ENCODE measurements at regions not wholly inside any gene's neighbourhood (a gene's known extent, or its start where the extent isn't known, plus 50 kb on each side); places are given as distances from the start of the nearest gene placed in this dataset. TPM values are rescaled to one million over a fixed set of nuclear protein-coding genes. Genes with fewer than 3 reads are reported as not detected.

- Histone ChIP-seq H3K4me1 (ENCODE audit: control insufficient read depth, insufficient read depth, low read length) (no peaks in the 10 kb centered on the region), H3K36me3 (ENCODE audit: control insufficient read depth, insufficient read depth, low read length) (no peaks in the 10 kb centered on the region), H3K9me3 (ENCODE audit: control insufficient read depth, insufficient read depth, low read length) (no peaks in the 10 kb centered on the region), H4K8ac (ENCODE audit: low read depth in 2 of 2, low read length in 2 of 2) (no peak overlapping the region), H3K4me3 (ENCODE audit: insufficient read depth, low read depth, low read length) (no peak overlapping the region), H2BK20ac (ENCODE audit: low read depth, low read length) (no peak overlapping the region), H3K9me1 (ENCODE audit: insufficient read depth, low read length) (no peaks in the 10 kb centered on the region), H2AK5ac (ENCODE audit: low read depth, low read length) (no peak overlapping the region), H2AK9ac (replicated peaks; ENCODE audit: low read depth, low read length, poor library complexity) (no peak overlapping the region), H2BK5ac (ENCODE audit: low read depth, low read length, poor library complexity, severe bottlenecking) (no peak overlapping the region), H4K91ac (ENCODE audit: insufficient read depth, low read depth, low read length) (no peak overlapping the region), H2BK15ac (ENCODE audit: low read depth, low read length) (no peak overlapping the region), H3K27me3 (ENCODE audit: control insufficient read depth, insufficient read depth, low read length) (no peaks in the 10 kb centered on the region), H3K56ac (ENCODE audit: extremely low read depth, insufficient read depth, low read length) (no peak overlapping the region), H3K9ac (ENCODE audit: low read depth, low read length) (no peak overlapping the region), H4K20me1 (ENCODE audit: insufficient read depth, low read length) (no peaks in the 10 kb centered on the region), H3K27ac (ENCODE audit: insufficient read depth, low read length) (no peak overlapping the region), H2AFZ (replicated peaks; ENCODE audit: low read length, poor library complexity) (no peak overlapping the region), H4K5ac (ENCODE audit: low read depth, low read length) (no peak overlapping the region), H2BK120ac (ENCODE audit: low read depth, low read length) (no peak overlapping the region), H3K18ac (ENCODE audit: low read depth, low read length) (no peak overlapping the region), H3K4ac (ENCODE audit: low read depth, low read length) (no peak overlapping the region), H3K14ac (replicated peaks; ENCODE audit: low read depth, low read length) (no peak overlapping the region), H3K79me1 (ENCODE audit: low read depth in 1 of 2, low read length in 2 of 2) (no peaks in the 10 kb centered on the region), H3K4me2 (ENCODE audit: low read depth, low read length) (no peak overlapping the region), H3K23ac (ENCODE audit: low read depth, low read length) (no peak overlapping the region)
- WGBS, 2 experiments (ENCODE audit: extremely low coverage in 2 of 2, insufficient read length in 1 of 2): no CpG with 5 or more reads among the region's 4 CpGs
- in situ Hi-C loops (cut with MboI; ENCODE audit: low sequenced_read_pairs): no loop called here
- DNase-seq (no peak), ATAC-seq (ENCODE audit: low read depth) (no peak)
- TF ChIP-seq USF2 (IDR thresholded peaks at IDR 0.05; ENCODE audit: low read depth, low read length) (no peak), BHLHE40 (IDR thresholded peaks at IDR 0.05; ENCODE audit: low read depth, low read length) (no peak), ELK1 (IDR thresholded peaks at IDR 0.05; ENCODE audit: borderline replicate concordance, low read depth, low read length) (no peak), MAFK (IDR thresholded peaks at IDR 0.05; ENCODE audit: low read depth, low read length) (no peak), SMC3 (IDR thresholded peaks at IDR 0.05; ENCODE audit: low read depth, low read length) (no peak), CEBPB (IDR thresholded peaks at IDR 0.05; ENCODE audit: low read depth, low read length) (no peak), NFE2L2 (IDR thresholded peaks at IDR 0.05; ENCODE audit: low read depth, low read length) (no peak), POLR2A (IDR thresholded peaks at IDR 0.05; ENCODE audit: low read depth, low read length) (no peak)
- dilution Hi-C loops (cut with HindIII; ENCODE audit: low sequenced_read_pairs, unreplicated experiment): no loop called here
- intact Hi-C loops (cut with micrococcal nuclease): no loop called here
- CTCF ChIA-PET: no interaction called here
- no TSS peak for BruUV-seq (replicated peaks)
- POLR2A ChIA-PET (ENCODE audit: unreplicated experiment): no interaction called here
These were observed 57.1 kb upstream of the IZUMO3 start for GRCh38 chr9:24602693-24603352.

Small RNA genes lying in the stretch of these regions (microRNA-seq; reads per million reads assigned to microRNA genes)
- gene RMRPP5 (ENCODE audit: insufficient read depth, insufficient read length): not detected

Small RNA genes lying in the stretch of these regions (small RNA-seq; reads per million reads assigned to genes)
- gene RMRPP5: 0 reads per million in 5 experiments

All from IMR-90 (cell line).